ENCODE measurements at regions not wholly inside any gene's neighbourhood (a gene's known extent, or its start where the extent isn't known, plus 50 kb on each side); places are given as distances from the start of the nearest gene placed in this dataset.
"Not testable (repeated sequence)": the region's sequence is repeated elsewhere in the genome, so short reads cannot be mapped to it uniquely, and the experiment has no call there.

DNA sequence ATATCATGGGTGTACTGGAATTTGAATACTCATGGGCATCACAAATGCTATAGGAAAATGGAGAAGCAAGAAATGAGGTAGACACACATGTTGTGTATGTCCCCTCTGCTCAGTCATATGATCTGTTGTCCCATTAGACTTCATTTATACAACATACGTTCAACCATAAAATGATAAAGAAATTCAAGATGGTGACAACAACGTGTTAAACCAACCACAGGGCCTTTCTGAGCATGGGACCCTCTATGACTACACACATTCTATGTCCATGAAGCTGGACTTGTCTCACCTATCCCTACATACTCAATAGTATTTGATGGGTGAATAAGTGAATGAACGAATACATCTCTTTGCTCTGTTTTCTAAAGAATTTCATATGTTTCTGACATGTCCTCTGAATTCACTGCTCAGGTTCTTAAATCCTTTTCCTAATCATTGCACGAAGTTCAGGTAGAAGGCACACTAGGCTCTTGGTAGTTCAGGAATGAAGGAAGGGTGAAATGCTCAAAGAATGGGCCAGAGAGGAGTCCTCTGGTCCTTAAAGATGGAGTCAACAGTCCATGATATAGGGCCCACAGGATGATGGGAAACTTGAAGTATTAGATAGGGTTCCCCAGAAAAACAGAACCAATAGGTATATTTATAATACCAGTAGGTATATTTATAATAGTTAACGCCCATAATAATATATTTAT, 105.7 kb upstream of the PPM1H start:
- no peak for DNase-seq (ENCODE audit: low read depth)

GRCh38 chr12:63038713-63039100, 103.8 kb upstream of the PPM1H start:
- DNase-seq (ENCODE audit: low read depth): no peak

DNA sequence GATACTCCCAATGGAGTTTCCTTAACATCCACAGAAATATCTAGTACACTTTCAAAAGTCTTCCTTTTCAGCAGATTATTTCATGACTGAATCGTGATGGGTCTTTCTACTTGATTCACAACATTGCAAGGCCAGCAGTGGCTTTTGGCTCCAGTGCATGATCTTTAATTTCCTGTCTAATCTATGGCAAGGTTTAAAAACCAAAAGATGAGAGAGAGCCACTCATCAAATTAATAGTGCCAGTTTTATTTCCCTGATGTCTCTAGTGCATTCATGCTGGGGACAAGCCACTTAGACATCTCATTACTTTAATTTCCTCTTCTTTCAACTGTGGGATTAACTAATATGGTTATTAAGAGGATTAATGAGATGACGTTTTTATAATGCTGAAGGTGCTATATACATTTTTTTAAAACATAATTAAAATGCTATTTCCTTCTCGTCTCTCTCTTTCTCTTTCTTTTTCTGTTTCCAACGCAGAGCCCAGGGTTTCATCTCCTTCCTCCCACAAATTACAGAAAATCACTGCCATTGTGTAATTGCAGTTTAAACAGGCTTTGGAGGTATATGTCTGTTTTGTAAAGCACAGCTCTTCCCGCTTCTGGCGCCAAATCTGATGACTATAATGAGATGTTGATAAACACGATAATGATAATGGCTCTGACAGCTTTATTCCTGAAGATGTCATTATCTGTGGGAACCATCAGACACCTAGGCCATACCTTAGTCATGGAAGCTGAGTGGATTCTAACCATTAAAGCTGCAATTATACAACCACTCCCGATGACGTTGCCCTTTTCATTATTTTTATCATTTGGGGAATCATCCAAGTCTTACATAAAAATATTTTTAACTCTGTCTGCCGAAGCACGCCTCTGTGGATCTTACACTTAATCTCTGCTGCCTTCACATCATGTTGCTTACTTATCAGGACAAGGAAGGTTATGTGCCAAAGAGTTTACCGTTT, 103.1 kb upstream of the PPM1H start:
- DNase-seq (ENCODE audit: low read depth): no peak

DNA sequence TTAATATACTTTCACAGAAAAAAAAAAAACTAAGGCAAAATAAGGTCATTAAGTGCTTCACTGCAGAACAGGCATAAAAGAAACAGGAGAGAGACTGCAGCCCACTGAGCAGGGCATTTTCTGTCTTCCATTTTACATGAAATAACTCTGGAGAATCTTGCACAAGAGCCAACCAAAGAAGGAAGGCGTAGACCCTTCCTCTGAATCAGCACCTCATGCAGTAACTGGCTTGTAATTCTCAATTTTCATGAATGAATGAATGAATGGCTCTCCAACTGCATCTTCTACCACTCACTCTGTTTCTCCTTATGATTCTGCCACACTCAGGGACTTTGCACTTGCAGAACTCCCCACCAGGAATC, 102.0 kb upstream of the PPM1H start:
- DNase-seq (ENCODE audit: low read depth): no peak

- DNase-seq (ENCODE audit: low read depth): no peak
These were observed 101.4 kb upstream of the PPM1H start for GRCh38 chr12:63036216-63036973.

DNA sequence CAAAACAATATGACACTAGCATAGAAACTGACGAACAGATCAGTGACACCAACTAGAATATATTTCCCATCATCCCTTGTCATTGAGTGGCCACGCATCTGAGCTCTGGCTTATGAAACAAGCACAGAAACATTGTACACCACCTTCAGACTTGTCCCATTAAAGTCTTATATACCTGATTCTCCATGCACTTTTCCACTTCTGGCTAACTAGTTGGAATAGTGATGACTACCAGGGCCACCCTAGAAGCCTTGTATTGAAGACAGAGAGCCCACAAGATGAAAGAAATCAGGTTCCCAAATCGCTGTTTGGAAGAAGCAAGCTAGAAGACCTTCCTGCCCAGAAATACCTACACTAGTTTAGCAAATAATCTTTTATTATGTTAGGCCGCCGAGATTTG, 99.7 kb upstream of the PPM1H start:
- no peak for DNase-seq (ENCODE audit: low read depth)

- no peak for DNase-seq (ENCODE audit: low read depth)
These were observed 94.7 kb upstream of the PPM1H start for GRCh38 chr12:63029676-63030075.

GRCh38 chr12:63028951-63029350, 94.0 kb upstream of the PPM1H start:
- no peak for DNase-seq (ENCODE audit: low read depth)

DNA sequence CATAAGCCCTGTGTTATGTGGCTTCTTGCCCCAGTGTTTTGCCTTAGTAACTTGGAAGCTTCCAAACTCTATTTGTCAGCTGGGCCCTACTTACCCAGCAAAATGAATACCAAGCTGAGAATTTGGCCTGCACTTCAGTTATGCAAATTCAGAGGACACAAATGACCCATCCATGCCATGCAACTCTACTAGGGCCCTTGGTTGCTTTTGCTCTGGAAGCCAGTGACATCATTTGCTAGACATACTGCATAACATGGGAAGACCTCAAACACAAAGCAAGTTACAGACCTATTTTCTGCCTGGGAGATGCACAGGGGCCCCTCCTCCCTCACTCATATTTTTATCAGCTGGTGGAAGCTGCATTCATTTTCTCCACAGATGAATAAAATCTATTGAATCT, 90.2 kb upstream of the PPM1H start:
- DNase-seq (ENCODE audit: low read depth): no peak

- DNase-seq (ENCODE audit: low read depth): no peak
These were observed 89.0 kb upstream of the PPM1H start for GRCh38 chr12:63023926-63024325.

GRCh38 chr12:63021116-63021515, 86.2 kb upstream of the PPM1H start:
- DNase-seq (ENCODE audit: low read depth): no peak

DNA sequence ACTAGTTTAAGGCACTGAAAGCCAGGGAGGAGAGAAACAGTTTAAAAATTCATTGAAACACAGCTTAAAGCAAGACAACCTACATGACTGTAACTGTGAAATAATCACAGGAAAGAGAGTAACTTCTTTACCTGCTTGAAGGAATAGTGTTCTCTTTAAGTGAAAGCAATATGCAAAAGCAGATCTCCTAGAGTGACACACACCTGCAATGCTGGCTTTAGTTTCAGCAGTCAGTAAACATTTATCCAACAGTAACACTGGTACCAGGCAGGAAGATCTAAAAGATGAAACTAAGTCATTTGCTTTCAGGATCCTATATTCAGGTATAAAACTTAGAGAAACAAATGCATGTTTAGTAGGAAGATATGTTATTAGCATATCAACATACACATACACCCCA, 85.3 kb upstream of the PPM1H start:
- DNase-seq (ENCODE audit: low read depth): no peak

DNA sequence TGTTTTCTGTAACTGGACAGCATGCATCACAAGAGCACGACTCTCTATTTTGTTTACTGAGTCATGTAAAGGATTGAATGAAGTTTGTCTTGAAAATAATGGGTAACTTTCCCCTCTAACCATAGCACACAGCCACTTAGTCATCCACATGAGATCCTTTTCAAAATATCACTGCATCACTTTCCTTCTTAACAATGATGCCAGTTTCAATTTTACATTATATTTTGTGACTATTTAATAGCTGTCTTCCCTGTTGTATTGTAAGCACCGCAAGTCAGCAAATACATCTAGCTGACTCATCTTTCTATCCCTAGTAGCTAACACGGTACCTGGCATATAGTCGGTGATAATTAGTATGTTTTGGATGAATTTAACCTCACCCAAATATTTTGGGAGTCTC, 83.3 kb upstream of the PPM1H start:
- no peak for DNase-seq (ENCODE audit: low read depth)

DNA sequence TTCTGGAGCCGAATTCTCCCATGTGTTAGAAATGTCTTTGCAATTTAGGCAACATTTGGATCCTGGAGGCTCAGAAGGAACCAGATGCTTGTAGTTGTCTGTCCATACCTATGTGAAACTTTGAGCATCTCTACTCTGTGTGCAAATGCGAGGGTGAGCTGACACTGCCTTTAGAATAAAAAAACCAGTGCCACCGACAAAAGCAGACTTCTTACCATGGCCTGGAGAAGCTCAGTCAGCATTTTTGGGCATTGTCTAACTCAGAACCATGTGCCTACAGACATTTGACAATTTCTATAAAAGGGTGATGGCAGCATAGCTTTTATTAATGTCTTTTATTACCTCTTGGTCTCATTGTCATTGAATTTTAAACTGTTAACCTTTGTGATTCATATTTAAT, 78.4 kb upstream of the PPM1H start:
- DNase-seq (ENCODE audit: low read depth): no peak

DNA sequence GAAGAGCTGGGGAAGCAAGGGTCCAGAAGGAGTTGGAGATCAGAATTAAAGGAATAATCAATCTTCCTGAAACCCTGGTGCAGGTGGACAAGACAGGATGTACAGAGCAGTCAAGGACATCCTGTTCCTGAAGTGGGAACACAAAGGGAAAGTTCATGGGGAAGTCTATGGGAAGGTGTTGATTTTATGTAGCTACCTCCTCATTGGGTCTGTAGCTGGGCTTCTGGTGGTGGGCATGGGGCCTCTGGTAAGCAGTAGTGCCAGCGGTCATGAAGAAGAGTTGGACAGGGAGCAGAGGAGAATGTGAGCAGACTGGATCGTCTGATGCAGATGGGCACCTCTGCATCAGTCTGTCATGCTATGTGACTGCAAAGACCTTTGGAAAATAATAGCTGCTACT, 75.7 kb upstream of the PPM1H start:
- no peak for DNase-seq (ENCODE audit: low read depth)

- no peak for DNase-seq (ENCODE audit: low read depth)
These were observed 73.4 kb upstream of the PPM1H start for GRCh38 chr12:63008372-63008771.

DNA sequence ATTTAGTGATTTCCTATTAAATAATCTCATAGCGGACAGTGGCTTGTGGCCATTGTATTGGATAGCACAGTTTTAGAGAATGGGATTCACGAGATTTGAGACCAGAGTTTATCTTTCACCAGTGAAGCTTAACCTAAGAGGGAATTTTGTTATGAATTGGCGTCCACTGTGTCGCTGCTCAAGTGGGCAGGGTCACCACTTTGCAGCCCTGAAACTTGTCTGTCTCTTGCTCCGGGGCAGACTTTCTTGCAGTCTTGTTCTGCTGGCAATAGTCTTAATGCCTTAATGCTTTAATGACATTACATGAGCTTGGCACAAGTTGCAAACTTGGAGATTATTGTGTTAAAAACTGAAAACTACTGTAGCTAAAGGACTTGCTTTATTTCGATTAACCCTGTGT, 72.8 kb upstream of the PPM1H start:
- DNase-seq (ENCODE audit: low read depth): no peak

DNA sequence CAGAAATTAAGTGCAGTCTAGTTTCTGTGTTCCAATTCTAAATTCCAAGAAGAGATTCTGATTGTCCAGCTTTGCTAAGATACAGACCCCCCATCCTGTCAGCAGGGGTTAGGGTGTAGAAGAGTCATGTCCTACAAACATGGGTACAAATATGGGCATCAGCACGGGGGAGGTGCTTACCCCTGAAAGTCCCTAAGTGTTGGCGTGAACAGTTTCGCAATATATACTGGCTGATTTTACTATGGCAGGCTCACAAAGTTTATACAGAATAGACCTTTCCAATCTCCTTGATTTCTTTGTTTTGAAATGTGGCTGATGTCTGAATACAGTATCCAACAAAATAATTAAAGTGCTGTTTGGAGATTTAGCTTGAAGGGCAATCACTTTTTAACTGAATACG, 71.6 kb upstream of the PPM1H start:
- DNase-seq (ENCODE audit: low read depth): peak; percentile 4

DNA sequence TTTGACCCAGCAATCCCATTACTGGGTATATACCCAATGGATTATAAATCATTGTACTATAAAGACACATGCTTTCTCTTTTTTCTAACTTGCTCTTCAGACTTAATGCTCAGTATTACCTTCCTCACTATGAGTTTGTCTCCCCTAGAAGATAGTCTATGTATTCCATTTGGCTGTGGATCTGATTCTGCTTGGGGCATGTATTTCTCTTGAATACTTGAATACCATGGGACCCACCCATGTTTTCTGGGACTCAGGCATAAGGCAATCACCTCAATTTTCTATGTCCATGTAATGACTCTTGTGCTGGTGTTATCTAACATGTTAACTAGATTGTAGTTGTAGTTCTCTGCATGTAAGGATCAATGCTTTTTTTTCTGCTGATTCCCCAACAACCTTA, 70.4 kb upstream of the PPM1H start:
- no peak for DNase-seq (ENCODE audit: low read depth)

DNA sequence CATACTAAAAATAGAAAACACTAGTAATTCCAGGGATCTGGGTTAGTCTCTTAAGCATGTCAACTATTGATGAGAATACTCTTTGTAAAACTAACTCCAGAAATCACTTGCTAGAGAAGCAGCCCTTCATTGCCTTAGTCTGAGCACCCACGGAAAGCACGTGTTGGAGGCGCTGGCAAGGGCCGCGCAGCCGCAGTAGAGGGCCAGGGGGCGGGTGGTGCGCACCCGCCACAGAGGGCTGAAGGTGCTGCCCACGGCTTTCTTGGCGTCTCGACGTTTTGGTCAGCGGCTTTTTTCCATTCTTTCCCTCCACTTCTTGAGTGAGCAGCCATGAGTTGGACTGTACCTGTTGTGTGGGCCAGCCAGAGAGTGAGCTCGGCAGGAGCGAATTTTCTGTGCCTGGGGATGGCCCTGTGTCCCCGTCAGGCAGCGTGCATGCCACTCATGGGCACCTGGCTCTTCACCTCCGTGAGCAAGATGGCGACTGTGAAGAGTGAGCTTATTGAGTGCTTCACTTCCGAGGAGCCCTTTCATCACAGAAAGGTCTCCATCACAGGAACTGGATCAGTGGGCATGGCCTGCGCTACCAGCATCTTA, 68.4 kb upstream of the PPM1H start:
- no peak for DNase-seq (ENCODE audit: low read depth)

DNA sequence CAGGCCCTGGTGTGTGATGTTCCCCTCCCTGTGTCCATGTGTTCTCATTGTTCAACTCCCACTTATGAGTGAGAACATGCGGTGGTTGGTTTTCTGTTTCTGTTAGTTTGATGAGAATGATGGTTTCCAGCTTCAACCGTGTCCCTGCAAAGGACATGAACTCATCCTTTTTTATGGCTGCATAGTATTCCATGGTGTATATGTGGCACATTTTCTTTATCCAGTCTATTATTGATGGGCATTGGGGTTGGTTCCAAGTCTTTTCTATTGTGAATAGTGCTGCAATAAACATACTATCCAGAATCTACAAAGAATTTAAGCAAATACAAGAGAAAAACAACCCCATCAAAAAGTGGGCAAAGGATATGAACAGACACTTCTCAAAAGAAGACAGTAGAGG, 67.1 kb upstream of the PPM1H start:
- DNase-seq (ENCODE audit: low read depth): not testable (repeated sequence)

GRCh38 chr12:62998454-62998853, 63.5 kb upstream of the PPM1H start:
- DNase-seq (ENCODE audit: low read depth): no peak
